ENCODE measurements at regions not wholly inside any gene's neighbourhood (a gene's known extent, or its start where the extent isn't known, plus 50 kb on each side); places are given as distances from the start of the nearest gene placed in this dataset.

DNA sequence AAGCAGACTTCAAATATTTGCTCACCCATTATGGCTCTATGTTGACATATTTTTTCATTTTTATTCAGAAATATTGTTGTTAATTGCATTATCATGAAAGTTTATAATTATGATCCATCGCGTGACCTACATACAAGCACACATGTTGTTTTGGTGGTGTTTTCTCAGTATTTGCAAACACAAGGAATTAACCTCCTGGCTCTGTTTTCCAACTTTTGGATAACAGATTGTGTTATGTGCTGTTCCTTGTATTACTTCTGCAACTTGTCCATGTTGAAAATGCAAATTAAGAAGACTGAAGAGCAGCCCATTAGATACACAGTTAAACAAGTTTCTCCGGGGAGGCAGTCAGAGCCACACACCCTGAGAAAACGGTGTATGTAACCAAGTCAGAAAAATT, 201.2 kb downstream of the SEC23A start:
- DNase-seq (ENCODE audit: low read depth, low spot score): no peak

DNA sequence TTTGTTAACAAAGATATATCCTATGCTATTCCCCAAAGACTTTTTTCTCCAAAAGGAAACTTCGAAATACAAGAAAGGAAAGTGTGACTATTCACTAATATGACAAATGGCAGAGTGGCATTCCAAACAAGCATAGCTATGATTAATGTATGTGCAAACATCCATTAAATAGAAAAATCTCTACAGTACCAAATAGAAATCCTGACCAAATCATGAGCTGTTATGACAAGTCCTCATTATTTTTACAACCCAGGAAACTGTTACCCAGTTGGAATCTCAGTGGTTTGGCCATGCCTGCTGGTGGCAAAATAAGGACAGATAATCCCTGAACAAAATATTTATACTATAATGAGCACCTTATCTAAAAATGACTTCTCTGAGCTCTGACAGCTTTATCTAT, 202.1 kb downstream of the SEC23A start:
- no peak for DNase-seq (ENCODE audit: low read depth, low spot score)

DNA sequence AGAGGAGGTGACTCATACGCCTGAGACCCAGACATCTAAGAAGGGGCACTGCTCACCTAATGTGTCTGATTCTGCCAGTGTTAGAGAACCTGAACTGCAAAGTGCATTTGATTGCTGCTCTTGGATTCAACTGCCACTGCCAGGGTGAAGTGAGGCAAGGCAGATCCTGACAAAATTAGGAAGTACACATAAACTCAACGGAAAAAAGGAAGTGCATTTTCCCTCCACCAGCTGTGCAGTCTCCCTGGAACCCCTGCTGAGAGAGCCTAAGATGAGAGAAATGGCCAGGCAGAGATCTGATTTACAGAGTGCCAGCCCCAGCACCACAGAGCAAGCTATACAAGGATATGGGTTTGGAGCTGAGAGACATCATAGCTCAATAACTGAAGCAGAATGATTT, 215.3 kb downstream of the SEC23A start:
- no peak for DNase-seq (ENCODE audit: low read depth, low spot score)

- DNase-seq (ENCODE audit: low read depth, low spot score): no peak
Measured at GRCh38 chr14:38884109-38884508, 218.9 kb downstream of the SEC23A start.

DNA sequence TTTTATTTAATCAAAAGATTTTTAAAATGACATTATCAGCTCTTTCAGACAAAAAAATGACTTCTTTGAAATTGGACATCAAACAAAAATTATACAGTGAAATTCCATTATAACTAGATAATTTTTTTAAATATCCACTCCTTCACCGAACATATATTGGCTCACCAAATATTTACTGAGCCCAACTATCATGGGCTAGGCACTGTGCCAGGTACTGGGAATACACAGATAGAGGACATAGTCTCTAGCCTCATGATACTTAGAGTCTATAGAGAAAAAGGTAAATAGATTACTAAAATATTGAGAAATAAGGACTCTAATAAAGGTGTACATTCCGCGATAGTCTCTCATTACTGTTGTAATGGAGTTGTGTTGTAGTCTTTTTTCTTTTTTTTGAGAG, 219.9 kb downstream of the SEC23A start:
- DNase-seq (ENCODE audit: low read depth, low spot score): no peak

DNA sequence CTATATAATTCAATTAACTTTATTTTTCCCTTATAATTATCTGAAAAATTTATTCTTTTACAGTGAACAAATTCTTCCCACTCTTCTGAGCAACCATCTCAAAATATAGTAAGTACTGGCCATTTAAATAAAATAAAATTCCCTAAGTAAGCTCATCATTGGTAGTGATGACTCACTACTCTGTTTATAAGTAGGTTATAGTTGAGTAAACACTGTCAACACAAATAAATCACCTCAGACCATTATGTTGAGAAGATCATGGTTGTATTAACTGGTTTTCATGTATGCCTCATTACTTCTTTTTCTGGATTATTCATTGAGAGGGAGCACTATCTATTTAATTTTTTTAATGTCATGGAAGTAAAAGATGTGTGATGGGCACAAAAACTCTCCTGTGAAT, 220.5 kb downstream of the SEC23A start:
- no peak for DNase-seq (ENCODE audit: low read depth, low spot score)

GRCh38 chr14:38880643-38881524, 222.2 kb downstream of the SEC23A start:
- DNase-seq (ENCODE audit: low read depth, low spot score): no peak

GRCh38 chr14:38877744-38878388, 225.2 kb downstream of the SEC23A start:
- no peak for DNase-seq (ENCODE audit: low read depth, low spot score)

DNA sequence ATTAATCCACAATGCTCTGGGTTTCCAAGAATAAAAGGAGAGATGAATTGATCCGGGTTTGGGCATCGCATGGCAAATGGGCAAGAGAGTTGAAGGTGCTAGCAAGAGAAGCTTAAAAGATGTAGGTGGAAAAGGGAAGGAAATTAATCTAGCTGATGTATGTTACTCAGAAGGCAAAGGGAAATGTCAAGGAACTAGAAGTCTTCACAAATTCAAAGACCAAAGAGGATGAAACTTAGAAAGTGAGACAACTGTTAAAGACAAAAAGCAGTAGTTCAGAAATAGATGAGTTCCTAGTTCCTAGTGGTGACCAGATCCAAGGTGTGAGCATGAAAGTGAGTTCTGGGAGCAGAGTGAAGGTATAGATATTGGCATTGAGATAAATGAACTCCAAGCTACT, 228.3 kb downstream of the SEC23A start:
- DNase-seq (ENCODE audit: low read depth, low spot score): no peak

DNA sequence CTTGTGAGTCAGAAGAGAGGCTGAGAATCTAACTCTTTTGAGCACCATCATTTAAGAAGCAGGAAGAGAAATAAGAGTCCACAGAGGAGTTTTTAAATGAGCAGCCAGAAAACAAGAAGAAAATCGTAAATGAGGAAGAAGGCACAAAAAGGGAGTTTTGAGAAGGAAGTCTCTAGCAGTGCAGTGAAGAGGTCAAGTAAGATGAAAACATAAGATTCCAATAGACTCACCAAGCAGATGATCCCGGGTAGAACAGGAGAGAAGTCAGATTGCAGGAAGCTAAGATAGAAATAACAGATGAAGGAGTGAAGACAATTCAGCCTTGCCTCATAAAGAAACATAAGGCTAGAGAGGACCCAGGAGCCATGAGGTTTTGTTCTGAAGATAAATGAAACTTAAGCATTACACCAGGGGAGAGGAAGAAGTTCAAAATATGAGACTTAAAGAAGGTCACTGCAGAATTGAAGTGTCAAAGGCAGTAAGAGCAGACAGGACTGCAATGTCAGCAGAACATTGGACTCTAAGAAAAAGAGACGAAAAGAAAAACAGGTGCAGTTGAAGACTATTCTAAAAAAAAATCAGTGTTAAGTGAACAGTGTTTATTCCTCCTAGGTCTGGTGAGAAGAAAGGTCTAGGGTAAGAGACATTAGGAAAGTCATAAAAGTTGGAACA, 229.0 kb downstream of the SEC23A start:
- no peak for DNase-seq (ENCODE audit: low read depth, low spot score)

DNA sequence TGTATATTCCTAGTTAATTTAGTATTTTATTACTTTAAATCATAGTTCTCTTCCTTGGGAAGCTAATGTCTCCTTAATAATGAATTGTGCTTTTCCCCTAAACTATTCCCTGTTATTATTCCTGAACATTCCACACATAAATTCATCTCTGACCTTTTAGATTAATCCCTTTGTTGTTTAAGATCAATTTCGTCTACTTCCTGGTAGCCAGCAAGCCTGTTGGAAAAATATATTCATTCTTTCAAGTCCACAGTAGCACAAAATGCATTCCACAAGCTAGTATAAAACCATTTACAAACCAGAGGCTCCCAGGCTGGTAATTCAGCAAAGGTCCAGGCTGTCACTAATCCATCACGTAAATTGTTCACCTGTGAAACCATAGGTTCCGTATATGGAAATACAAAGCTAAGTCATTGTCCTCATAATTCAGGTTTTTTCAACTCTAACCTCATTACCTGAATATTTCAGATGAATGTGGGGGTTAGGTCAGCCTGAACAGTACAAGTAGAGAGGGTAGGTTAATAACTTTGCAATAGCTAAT, 232.7 kb downstream of the SEC23A start:
- DNase-seq (ENCODE audit: low read depth, low spot score): no peak

DNA sequence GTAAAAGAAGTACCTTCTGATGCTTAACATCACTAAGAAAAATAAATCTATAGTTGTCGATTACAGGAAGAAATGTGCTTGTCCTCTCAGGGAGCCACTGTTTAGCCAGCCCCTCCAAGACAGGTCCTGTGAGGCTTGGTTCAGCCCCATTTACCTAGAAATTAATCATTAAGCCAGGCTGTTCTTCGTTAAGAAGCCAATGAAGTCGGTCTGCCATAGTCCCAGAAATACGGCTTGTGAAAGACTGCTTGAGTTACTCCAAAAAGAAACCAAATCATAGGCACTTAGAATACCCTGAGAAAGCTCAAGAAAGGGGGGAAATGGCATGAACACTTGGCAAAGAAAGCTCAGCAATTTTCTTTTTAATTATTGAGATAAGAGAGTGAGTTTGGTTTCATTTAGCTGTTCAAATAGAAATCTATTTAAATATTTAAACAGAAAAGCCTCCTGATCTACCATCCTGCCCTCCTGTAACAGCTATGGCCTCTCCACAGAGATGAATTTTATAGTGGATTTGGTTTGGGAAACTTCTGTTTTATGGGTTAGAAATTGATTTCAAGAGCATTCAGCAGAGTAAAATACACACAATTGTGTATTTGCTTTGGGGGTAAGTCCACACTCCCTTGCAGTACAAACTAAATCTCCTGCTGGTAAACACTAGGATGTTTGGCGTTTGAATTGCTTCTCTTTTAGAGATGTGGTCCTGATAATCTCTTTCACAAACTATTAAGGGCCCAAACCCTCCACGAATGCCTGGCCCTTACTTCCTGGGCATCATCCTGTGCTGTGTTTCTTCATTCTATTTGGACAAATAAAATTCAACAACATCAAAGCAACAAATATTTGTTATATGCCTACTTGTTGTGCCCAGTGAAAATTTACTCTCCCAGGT, 234.4 kb downstream of the SEC23A start:
- DNase-seq (ENCODE audit: low read depth, low spot score): no peak

DNA sequence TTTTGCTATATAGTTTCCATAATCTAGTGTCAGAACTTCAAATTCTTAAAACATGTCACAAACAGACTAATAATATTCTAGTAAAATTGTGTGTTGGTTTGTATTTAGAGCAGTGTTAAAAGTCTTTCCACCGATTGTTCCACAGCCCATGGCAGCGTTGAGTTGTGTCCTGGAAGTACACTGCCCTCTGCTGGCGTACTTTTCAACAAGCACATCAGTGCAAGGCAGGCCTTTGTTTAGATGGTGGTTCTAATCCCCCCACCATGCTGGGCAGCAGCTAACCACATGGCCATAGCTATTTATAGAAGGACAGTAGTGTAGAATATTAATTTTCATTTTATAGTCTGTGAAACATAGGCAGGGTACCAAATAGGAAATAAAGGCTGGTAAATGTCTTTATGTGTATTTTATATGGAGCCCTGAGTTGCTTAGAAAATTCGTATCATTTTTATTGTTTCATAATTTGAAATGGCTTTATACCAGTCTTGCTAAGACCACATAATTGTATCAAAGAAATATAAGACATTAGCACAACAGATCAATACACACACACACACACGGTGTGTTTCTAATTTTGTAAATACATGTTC, 235.4 kb downstream of the SEC23A start:
- DNase-seq (ENCODE audit: low read depth, low spot score): peak; percentile 21

DNA sequence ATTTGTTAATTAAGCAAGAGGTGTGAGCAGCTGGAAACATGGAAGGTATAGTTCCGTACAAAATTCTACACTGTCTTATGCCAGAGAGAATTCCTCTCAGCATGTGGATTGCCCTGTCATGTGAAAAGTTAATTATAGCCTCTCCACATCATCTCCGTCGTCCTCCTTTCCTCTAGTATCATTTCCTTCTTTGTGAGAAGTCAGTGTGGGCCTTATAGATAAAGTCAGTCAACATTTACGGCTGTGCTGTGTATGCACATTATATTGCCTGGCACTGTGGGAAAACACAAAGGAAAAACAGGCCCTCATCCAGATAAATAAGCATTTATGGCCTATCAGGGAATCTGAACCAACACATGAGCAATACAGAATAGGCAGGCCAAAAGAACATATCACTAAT, 236.6 kb downstream of the SEC23A start:
- no peak for DNase-seq (ENCODE audit: low read depth, low spot score)

- DNase-seq (ENCODE audit: low read depth, low spot score): no peak
Measured at GRCh38 chr14:38862366-38862765, 240.7 kb downstream of the SEC23A start.

DNA sequence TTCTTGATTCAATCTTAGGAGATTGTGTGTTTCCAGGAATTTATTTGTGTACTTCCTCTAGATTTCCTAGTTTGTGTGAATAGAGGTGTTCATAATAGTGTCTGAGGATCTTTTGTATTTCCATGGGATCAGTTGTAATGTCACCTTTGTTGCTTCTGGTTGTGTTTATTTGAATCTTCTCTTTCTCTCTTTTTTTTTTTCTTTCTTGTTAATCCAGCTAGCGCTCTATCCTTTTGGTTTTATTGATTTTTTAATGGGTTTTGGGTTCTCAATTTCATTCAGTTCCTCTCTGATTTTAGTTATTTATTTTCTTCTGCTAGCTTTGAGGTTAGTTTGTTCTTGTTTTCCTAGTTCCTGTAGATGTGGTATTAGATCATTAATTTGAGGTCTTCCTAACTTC, 242.5 kb downstream of the SEC23A start:
- DNase-seq (ENCODE audit: low read depth, low spot score): no peak

DNA sequence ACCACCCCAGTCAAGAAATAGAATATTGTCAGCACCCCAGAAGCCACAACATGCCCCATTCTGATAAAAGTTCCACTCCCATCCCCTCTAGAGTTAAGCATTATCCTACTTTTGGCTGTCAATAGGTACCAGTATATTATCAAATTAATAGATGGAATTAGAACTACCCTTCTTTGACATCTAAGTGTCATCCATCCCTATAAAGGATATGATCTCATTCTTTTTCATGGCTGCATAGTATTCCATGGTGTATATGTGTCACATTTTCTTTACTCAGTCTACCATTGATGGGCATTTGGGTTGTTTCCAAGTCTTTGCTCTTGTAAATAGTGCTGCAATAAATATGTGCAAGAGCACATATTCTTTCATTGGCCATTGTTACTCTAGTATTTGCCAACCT, 246.2 kb downstream of the SEC23A start:
- DNase-seq (ENCODE audit: low read depth, low spot score): no peak

DNA sequence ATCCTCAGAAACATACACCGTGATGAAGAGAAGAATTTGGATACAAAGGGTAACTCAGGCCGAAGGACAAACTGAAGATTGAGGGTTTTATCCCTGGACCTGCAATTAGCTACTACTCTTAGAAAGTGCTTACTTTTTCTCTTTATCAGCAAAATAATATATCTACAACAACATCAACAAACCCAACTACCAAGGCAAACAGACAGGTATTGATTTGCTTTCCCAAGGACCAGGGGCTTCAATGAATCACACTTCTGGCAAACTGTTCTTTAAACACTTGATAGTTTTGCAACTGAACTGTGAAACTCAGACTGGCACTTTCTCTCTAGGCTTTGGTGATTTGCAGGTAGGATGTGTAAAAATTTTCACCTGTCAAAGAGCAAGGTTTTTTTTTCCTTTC, 247.5 kb downstream of the SEC23A start:
- DNase-seq (ENCODE audit: low read depth, low spot score): no peak

DNA sequence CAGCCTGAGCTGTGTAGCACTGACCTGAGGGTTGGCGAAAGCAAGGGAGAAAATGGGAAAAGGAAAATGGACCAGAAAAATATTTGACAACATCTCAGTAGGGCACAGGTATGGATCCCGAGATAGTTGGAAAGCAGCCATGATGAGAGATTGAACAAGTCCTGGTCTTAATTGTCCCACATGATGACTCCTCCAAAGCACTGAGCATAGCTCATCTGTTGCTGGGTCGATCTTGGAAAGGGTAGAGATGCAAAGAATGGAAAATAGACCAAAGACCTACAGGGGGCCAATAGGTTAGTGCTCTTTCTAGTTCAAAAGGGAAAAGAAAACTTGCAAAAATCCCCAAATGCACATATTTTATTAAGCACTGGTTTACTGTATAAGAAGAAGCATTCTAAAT, 251.9 kb downstream of the SEC23A start:
- DNase-seq (ENCODE audit: low read depth, low spot score): no peak

DNA sequence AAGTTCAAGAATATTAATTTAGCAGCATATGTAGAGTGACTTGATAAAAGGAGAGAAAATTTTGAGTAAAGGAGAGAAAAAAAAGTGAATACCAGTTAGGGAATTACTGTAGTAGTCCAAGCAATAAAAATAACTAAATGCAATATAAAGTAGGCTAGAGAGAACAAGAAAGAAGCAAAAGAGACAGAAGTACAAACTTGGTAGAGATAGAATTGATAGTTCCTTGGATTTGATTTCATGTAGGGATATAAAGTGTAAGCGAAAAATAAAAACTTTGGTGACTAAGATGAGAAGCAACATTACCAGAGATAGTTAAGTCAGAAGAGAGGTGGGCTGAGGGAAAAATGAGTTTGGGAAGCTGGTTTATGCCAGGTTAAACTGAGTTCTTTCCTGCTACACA, 252.4 kb downstream of the SEC23A start:
- no peak for DNase-seq (ENCODE audit: low read depth, low spot score)

Data from activated CD4-positive, CD25-positive, alpha-beta regulatory T cell treated with anti-CD3 and anti-CD28 coated beads, Interleukin-2, amount 50 U/mL, for 16 hours (primary cell).